ENCODE measurements at regions not wholly inside any gene's neighbourhood (a gene's known extent, or its start where the extent isn't known, plus 50 kb on each side); places are given as distances from the start of the nearest gene placed in this dataset.
"Not testable (repeated sequence)": the region's sequence is repeated elsewhere in the genome, so short reads cannot be mapped to it uniquely, and the experiment has no call there.

DNA sequence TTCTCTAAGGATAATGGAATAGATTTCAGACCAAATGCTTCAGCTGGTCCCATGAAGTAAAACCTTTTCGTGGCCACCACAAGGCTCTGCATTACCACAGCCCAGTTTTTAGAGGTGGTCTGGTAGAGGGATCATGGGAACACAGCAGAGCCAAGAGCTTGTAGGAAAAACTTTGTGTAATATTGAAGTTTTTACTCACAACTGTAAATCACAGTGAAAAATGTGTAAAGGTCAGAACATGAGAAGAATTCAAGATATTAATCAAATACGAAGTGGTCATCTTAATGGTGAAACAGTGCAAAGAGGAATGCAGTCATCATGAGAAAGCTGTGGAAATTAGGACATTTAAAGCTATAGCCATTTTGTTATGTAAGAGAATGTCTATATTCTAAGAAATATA lies 197.5 kb downstream of the NPR3 start:
- Mint-ChIP-seq H3K4me1 (no peaks in the 10 kb centered on the region), H3K27me3 (ENCODE audit: low read depth in 2 of 2) (peaks cover 0 to 4% of the 10 kb centered on the region in 2 donors), H3K36me3 (no peaks in the 10 kb centered on the region), H3K9me3 (no peaks in the 10 kb centered on the region), H3K27ac (no peak overlapping the region), H3K4me3 (no peak overlapping the region)
- ATAC-seq (no peak), DNase-seq (no peak)
- no peaks in the 10 kb centered on the region for H3K27me3 ChIP-seq (ENCODE audit: control insufficient read depth, insufficient read depth, low read length)
- 69% methylated on average over 2 of the region's 2 CpGs for WGBS (ENCODE audit: insufficient coverage)
- TF ChIP-seq, protein P1, sequence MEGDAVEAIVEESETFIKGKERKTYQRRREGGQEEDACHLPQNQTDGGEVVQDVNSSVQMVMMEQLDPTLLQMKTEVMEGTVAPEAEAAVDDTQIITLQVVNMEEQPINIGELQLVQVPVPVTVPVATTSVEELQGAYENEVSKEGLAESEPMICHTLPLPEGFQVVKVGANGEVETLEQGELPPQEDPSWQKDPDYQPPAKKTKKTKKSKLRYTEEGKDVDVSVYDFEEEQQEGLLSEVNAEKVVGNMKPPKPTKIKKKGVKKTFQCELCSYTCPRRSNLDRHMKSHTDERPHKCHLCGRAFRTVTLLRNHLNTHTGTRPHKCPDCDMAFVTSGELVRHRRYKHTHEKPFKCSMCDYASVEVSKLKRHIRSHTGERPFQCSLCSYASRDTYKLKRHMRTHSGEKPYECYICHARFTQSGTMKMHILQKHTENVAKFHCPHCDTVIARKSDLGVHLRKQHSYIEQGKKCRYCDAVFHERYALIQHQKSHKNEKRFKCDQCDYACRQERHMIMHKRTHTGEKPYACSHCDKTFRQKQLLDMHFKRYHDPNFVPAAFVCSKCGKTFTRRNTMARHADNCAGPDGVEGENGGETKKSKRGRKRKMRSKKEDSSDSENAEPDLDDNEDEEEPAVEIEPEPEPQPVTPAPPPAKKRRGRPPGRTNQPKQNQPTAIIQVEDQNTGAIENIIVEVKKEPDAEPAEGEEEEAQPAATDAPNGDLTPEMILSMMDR (IDR thresholded peaks at IDR 0.05): no peak
- no peak overlapping the region for H3K27ac ChIP-seq (ENCODE audit: low read length)
- H3K4me1 ChIP-seq (ENCODE audit: control insufficient read depth, insufficient read depth, low read length): no peaks in the 10 kb centered on the region
- no peaks in the 10 kb centered on the region for H3K36me3 ChIP-seq (ENCODE audit: control insufficient read depth, insufficient read depth, low read length)
- intact Hi-C loops (cut with micrococcal nuclease): no loop called here
- H3K9me3 ChIP-seq (ENCODE audit: control insufficient read depth, insufficient read depth, low read length): no peaks in the 10 kb centered on the region
- no peak overlapping the region for H3K4me3 ChIP-seq (ENCODE audit: low read length)

DNA sequence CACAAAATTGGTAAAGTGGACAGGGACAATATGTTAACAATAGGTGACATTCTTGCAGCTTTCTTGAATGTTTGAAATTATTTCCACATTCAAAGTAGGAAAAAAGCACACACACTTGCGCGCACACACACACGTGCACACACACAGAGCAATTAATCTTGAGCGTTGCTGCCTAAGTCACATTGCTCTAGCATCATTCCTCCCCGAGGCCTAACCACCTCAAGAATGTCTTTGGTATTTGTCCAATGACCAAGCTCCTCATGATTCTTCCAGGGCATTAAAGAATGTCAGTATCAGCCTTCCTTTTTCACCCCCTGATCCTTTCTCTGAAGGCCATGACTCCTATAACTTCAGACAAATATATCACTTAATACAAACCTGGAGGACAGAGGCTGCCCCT lies 198.1 kb downstream of the NPR3 start:
- Histone ChIP-seq H3K27me3 (ENCODE audit: control insufficient read depth, insufficient read depth, low read length) (no peaks in the 10 kb centered on the region), H3K4me3 (ENCODE audit: low read length) (no peak overlapping the region), H3K4me1 (ENCODE audit: control insufficient read depth, insufficient read depth, low read length) (no peaks in the 10 kb centered on the region), H3K9me3 (ENCODE audit: control insufficient read depth, insufficient read depth, low read length) (no peaks in the 10 kb centered on the region), H3K27ac (ENCODE audit: low read length) (no peak overlapping the region), H3K36me3 (ENCODE audit: control insufficient read depth, insufficient read depth, low read length) (no peaks in the 10 kb centered on the region)
- TF ChIP-seq, protein P1 (IDR thresholded peaks at IDR 0.05): no peak
- WGBS (ENCODE audit: insufficient coverage): 93% methylated on average over 5 of the region's 5 CpGs
- no peak for ATAC-seq
- Mint-ChIP-seq H3K9me3 (no peaks in the 10 kb centered on the region), H3K27ac (no peak overlapping the region), H3K36me3 (no peaks in the 10 kb centered on the region), H3K4me1 (no peaks in the 10 kb centered on the region), H3K27me3 (ENCODE audit: low read depth in 2 of 2) (peaks cover 0 to 4% of the 10 kb centered on the region in 2 donors), H3K4me3 (no peak overlapping the region)
- intact Hi-C loops (cut with micrococcal nuclease): no loop called here
- DNase-seq: no peak

DNA sequence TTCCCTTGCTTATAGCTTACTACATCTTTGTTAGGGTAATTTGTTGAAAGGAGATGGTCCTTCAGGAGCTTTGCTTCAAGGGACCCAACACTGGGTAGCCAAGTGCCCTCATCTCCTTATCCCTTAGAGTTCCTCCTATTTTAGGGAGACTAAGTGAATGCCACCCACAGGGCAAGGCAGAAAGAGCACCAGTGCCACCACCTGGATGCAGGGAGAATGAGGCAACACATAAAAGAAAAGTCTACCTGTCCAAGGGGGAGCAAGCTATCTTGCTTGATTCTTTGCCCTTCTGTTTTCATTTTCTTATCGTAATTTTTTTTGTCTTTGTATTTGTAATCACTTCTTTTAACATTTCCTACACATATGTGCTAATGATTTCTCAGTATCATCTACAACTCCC lies 205.5 kb downstream of the NPR3 start:
- no peaks in the 10 kb centered on the region for H3K36me3 ChIP-seq (ENCODE audit: control insufficient read depth, insufficient read depth, low read length)
- ATAC-seq (no peak), DNase-seq (peak in 1 of 2 donors; percentile 1)
- no peaks in the 10 kb centered on the region for H3K9me3 ChIP-seq (ENCODE audit: control insufficient read depth, insufficient read depth, low read length)
- TF ChIP-seq, protein P1 (IDR thresholded peaks at IDR 0.05): peak; percentile 18
- no peaks in the 10 kb centered on the region for H3K36me3 Mint-ChIP-seq
- no peak overlapping the region for H3K27ac ChIP-seq (ENCODE audit: low read length)
- no peak overlapping the region for H3K27ac Mint-ChIP-seq
- no peaks in the 10 kb centered on the region for H3K27me3 ChIP-seq (ENCODE audit: control insufficient read depth, insufficient read depth, low read length)
- intact Hi-C loops (cut with micrococcal nuclease): no loop called here
- peaks cover 0 to 5% of the 10 kb centered on the region in 2 donors for H3K27me3 Mint-ChIP-seq (ENCODE audit: low read depth in 2 of 2)
- H3K4me1 ChIP-seq (ENCODE audit: control insufficient read depth, insufficient read depth, low read length): no peaks in the 10 kb centered on the region
- 67% methylated on average over 1 of the region's 1 CpG for WGBS (ENCODE audit: insufficient coverage)
- no peak overlapping the region for H3K4me3 ChIP-seq (ENCODE audit: low read length)
- no peak overlapping the region for H3K4me3 Mint-ChIP-seq
- H3K9me3 Mint-ChIP-seq: no peaks in the 10 kb centered on the region
- no peaks in the 10 kb centered on the region for H3K4me1 Mint-ChIP-seq

DNA sequence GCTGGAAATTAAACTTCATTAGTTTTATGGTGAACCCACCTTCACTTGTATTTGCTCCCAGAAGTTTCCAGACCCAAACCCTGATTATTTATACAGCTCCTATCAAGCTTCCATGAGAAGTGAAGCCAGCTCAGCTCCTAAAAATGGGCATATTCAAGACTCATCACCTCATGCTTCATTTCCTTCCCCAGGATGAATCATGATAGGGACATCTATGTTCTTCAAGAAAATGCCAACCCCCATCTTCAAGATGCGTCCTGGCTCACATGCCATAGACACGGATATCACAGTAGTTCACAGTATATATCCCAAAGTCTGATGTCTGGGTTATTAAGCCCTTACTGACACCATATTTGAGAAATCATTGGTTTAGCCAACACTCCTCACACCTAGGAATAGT lies 217.6 kb downstream of the NPR3 start:
- 84% methylated on average over 2 of the region's 2 CpGs for WGBS (ENCODE audit: insufficient coverage)
- Mint-ChIP-seq H3K4me3 (no peak overlapping the region), H3K27ac (no peak overlapping the region), H3K36me3 (no peaks in the 10 kb centered on the region), H3K4me1 (no peaks in the 10 kb centered on the region), H3K9me3 (no peaks in the 10 kb centered on the region), H3K27me3 (ENCODE audit: low read depth in 2 of 2) (no peaks in the 10 kb centered on the region)
- intact Hi-C loops (cut with micrococcal nuclease): no loop called here
- Histone ChIP-seq H3K27me3 (ENCODE audit: control insufficient read depth, insufficient read depth, low read length) (no peaks in the 10 kb centered on the region), H3K36me3 (ENCODE audit: control insufficient read depth, insufficient read depth, low read length) (no peaks in the 10 kb centered on the region), H3K4me3 (ENCODE audit: low read length) (no peak overlapping the region), H3K4me1 (ENCODE audit: control insufficient read depth, insufficient read depth, low read length) (no peaks in the 10 kb centered on the region), H3K27ac (ENCODE audit: low read length) (no peak overlapping the region), H3K9me3 (ENCODE audit: control insufficient read depth, insufficient read depth, low read length) (no peaks in the 10 kb centered on the region)
- no peak for DNase-seq
- no peak for ATAC-seq
- TF ChIP-seq, protein P1 (IDR thresholded peaks at IDR 0.05): no peak

DNA sequence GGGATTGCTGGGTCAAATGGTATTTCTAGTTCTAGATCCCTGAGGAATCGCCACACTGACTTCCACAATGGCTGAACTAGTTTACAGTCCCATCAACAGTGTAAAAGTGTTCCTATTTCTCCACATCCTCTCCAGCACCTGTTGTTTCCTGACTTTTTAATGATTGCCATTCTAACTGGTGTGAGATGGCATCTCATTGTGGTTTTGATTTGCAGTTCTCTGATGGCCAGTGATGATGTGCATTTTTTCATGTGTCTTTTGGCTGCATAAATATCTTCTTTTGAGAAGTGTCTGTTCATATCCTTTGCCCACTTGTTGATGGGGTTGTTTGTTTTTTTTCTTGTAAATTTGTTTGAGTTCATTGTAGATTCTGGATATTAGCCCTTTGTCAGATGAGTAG lies 220.3 kb downstream of the NPR3 start:
- H3K36me3 ChIP-seq (ENCODE audit: control insufficient read depth, insufficient read depth, low read length); H3K27me3 ChIP-seq (ENCODE audit: control insufficient read depth, insufficient read depth, low read length); DNase-seq; H3K27ac ChIP-seq (ENCODE audit: low read length); H3K4me1 ChIP-seq (ENCODE audit: control insufficient read depth, insufficient read depth, low read length); H3K9me3 ChIP-seq (ENCODE audit: control insufficient read depth, insufficient read depth, low read length); H3K27ac Mint-ChIP-seq; H3K27me3 Mint-ChIP-seq (ENCODE audit: low read depth in 2 of 2); H3K4me3 Mint-ChIP-seq; H3K4me3 ChIP-seq (ENCODE audit: low read length); H3K4me1 Mint-ChIP-seq; intact Hi-C loops (cut with micrococcal nuclease); H3K9me3 Mint-ChIP-seq; H3K36me3 Mint-ChIP-seq; ATAC-seq: not testable (repeated sequence)
- WGBS (ENCODE audit: insufficient coverage): no CpG with 5 or more reads among the region's 1 CpG

All from natural killer cell (primary cell).